RWPE2 (cell line): ENCODE measurements at regions not wholly inside any gene's neighbourhood (a gene's known extent, or its start where the extent isn't known, plus 50 kb on each side); places are given as distances from the start of the nearest gene placed in this dataset.
A peak's percentile ranks its signal among the peaks of the same experiment; 100 is the strongest.

Source experiments
- ATAC-seq: fragments of 200-7000 bp; cut with Tn5 transposase; 3 replicates; pipeline ENCODE4 v1.9.1; 2021; ENCODE audit warnings: low read depth
- DNase-seq: peaks from one replicate; pipeline ENCODE4 v3.0.0-alpha.2; 2020; ENCODE audit warnings: low spot score
- H3K27ac ChIP-seq: fragments of 450-650 bp; 2 replicates; pipeline ENCODE4 v1.5.1; 2017; ENCODE audit warnings: mild to moderate bottlenecking; ENCODE audit not compliant: poor library complexity, severe bottlenecking
- H3K27me3 ChIP-seq: fragments of 250-450 bp; sonication (Bioruptor Pico); 2 replicates; pipeline ENCODE4 v1.5.1; 2021; ENCODE audit warnings: mild to moderate bottlenecking, moderate library complexity; ENCODE audit not compliant: insufficient read depth, poor library complexity, severe bottlenecking
- H3K36me3 ChIP-seq: fragments of 250-450 bp; sonication (Bioruptor Pico); 2 replicates; pipeline ENCODE4 v1.5.1; 2020; ENCODE audit warnings: low read depth, mild to moderate bottlenecking, moderate library complexity
- H3K4me1 ChIP-seq: fragments of 250-450 bp; sonication (Bioruptor Pico); 2 replicates; pipeline ENCODE4 v1.5.1; 2021; ENCODE audit warnings: mild to moderate bottlenecking, moderate library complexity; ENCODE audit not compliant: insufficient read depth, poor library complexity, severe bottlenecking
- H3K4me3 ChIP-seq: fragments of 250-450 bp; sonication (Bioruptor Pico); 2 replicates; pipeline ENCODE4 v1.5.1; 2021; ENCODE audit warnings: mild to moderate bottlenecking, moderate library complexity; ENCODE audit not compliant: severe bottlenecking
- H3K9me3 ChIP-seq: fragments of 250-450 bp; sonication (Bioruptor Pico); 2 replicates; pipeline ENCODE4 v1.5.1; 2021; ENCODE audit warnings: mild to moderate bottlenecking, moderate library complexity; ENCODE audit not compliant: severe bottlenecking
- CTCF ChIP-seq: fragments of 450-650 bp; IDR thresholded peaks from one replicate; pipeline ENCODE4 v1.5.1; 2017; ENCODE audit warnings: mild to moderate bottlenecking, moderate library complexity; ENCODE audit not compliant: poor library complexity, severe bottlenecking

- Histone ChIP-seq H3K9me3 (no peaks in the 10 kb centered on the region), H3K36me3 (no peaks in the 10 kb centered on the region), H3K27ac (no peak overlapping the region), H3K4me1 (no peaks in the 10 kb centered on the region), H3K27me3 (no peaks in the 10 kb centered on the region), H3K4me3 (no peak overlapping the region)
- TF ChIP-seq CTCF = no peak
- no peak for ATAC-seq
- DNase-seq = no peak
These were observed 432.6 kb downstream of the ETNK1 start for GRCh38 chr12:23057571-23057970.

- no peak for DNase-seq
- H3K4me1 ChIP-seq = no peaks in the 10 kb centered on the region
- H3K36me3 ChIP-seq = no peaks in the 10 kb centered on the region
- H3K27me3 ChIP-seq = no peaks in the 10 kb centered on the region
- no peak for ATAC-seq
- no peak for TF ChIP-seq CTCF
- no peak overlapping the region for H3K4me3 ChIP-seq
- no peaks in the 10 kb centered on the region for H3K9me3 ChIP-seq
- H3K27ac ChIP-seq = no peak overlapping the region
These were observed 435.2 kb downstream of the ETNK1 start for GRCh38 chr12:23060161-23060560.

GRCh38 chr12:23063206-23063605 lies 438.2 kb downstream of the ETNK1 start:
- Histone ChIP-seq H3K27ac (no peak overlapping the region), H3K4me1 (no peaks in the 10 kb centered on the region), H3K27me3 (no peaks in the 10 kb centered on the region), H3K4me3 (no peak overlapping the region), H3K36me3 (no peaks in the 10 kb centered on the region), H3K9me3 (no peaks in the 10 kb centered on the region)
- no peak for DNase-seq
- no peak for ATAC-seq
- TF ChIP-seq CTCF = no peak

GRCh38 chr12:23066095-23066494 lies 441.1 kb downstream of the ETNK1 start:
- Histone ChIP-seq H3K4me1 (no peaks in the 10 kb centered on the region), H3K4me3 (no peak overlapping the region), H3K9me3 (no peaks in the 10 kb centered on the region), H3K27me3 (no peaks in the 10 kb centered on the region), H3K36me3 (no peaks in the 10 kb centered on the region), H3K27ac (no peak overlapping the region)
- DNase-seq = no peak
- TF ChIP-seq CTCF = no peak
- ATAC-seq = no peak

- Histone ChIP-seq H3K27ac (peak overlapping the region; percentile 82), H3K4me3 (no peak overlapping the region), H3K9me3 (no peaks in the 10 kb centered on the region), H3K36me3 (no peaks in the 10 kb centered on the region), H3K4me1 (peaks cover 23% of the 10 kb centered on the region), H3K27me3 (no peaks in the 10 kb centered on the region)
- TF ChIP-seq CTCF = no peak
- ATAC-seq = peak; percentile 78
- no peak for DNase-seq
These were observed 458.3 kb downstream of the ETNK1 start for GRCh38 chr12:23083267-23083666.
